ENCODE measurements at regions not wholly inside any gene's neighbourhood (a gene's known extent, or its start where the extent isn't known, plus 50 kb on each side); places are given as distances from the start of the nearest gene placed in this dataset.

DNA sequence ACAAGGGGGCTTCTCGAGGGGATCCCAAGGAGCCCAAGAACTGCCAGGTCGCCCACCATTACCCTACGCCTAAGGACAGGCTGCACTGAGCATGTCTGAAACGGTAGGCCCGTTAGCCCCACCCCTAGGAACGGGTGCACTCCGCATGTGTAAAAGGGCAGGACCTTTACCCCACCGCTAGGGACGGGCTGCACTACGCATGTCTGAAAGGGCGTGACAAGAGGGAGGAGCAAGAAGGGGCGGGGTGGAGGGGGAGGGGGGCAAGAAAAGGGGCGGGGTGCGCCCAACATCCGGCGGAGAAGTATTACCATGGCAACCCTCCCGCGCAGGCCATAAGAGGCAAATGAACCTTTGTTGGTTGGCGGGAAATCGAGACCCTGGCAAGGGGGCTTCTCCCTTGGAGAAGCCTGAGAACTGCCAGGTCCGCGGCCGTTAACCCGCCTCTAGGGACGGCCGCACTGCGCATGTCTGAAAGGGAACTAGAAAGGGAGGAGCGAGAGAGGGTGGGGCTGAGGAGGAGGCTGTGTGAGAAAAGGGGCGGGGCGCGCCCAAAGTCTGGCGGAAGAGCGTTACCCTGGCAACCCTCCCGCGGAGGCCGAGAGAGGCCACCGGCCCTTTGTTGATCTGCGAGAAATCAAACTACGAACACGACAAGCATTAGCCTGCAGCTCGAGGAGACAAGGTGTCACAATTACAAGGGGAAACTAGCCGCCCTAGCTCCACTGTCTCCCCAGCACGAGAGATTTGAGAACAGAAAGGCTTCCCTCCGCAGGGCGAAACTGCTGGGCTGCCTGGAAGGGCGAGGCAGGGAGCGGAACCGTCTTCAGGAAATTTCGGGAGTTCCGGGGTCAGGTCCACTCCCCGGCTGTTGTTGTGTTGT is 2046.8 kb downstream of the TP53TG3F start:
- Histone ChIP-seq H4K20me1 (ENCODE audit: control insufficient read depth, insufficient read depth, low read depth, low read length) (no peaks in the 10 kb centered on the region), H3K79me2 (ENCODE audit: control insufficient read depth, low read length) (no peaks in the 10 kb centered on the region), H3K36me3 (ENCODE audit: control insufficient read depth, low read length) (no peaks in the 10 kb centered on the region), H3K9me3 (ENCODE audit: control insufficient read depth, insufficient read depth, low read length) (peaks cover 11% of the 10 kb centered on the region; the same call in 1 of the 2 replicates), H3K9me2 (replicated peaks; ENCODE audit: control insufficient read depth, low read length) (no peaks in the 10 kb centered on the region), H3K4me1 (ENCODE audit: control insufficient read depth, low read length) (no peaks in the 10 kb centered on the region), H3K27ac (ENCODE audit: low read depth, low read length) (no peak overlapping the region), H3K4me2 (ENCODE audit: low read length) (no peak overlapping the region), H3K4me3 (ENCODE audit: low read length) (no peak overlapping the region), H3F3A (ENCODE audit: control insufficient read depth, insufficient read depth) (no peaks in the 10 kb centered on the region), H3K27me3 (ENCODE audit: control insufficient read depth, low read length) (no peaks in the 10 kb centered on the region)
- no peak for TF ChIP-seq EZH2phosphoT487 (IDR thresholded peaks at IDR 0.05; ENCODE audit: borderline replicate concordance, low read length)
- no peak for TF ChIP-seq CTCF (IDR thresholded peaks at IDR 0.05; ENCODE audit: low read depth, low read length, poor library complexity, severe bottlenecking)

- H3K9me3 ChIP-seq (ENCODE audit: control insufficient read depth, insufficient read depth, low read length) = peaks cover 11% of the 10 kb centered on the region; the same call in 1 of the 2 replicates
- no peaks in the 10 kb centered on the region for H3K4me1 ChIP-seq (ENCODE audit: control insufficient read depth, low read length)
- no peak overlapping the region for H3K4me2 ChIP-seq (ENCODE audit: low read length)
- no peaks in the 10 kb centered on the region for H3F3A ChIP-seq (ENCODE audit: control insufficient read depth, insufficient read depth)
- no peak overlapping the region for H3K4me3 ChIP-seq (ENCODE audit: low read length)
- no peaks in the 10 kb centered on the region for H3K9me2 ChIP-seq (replicated peaks; ENCODE audit: control insufficient read depth, low read length)
- no peaks in the 10 kb centered on the region for H3K36me3 ChIP-seq (ENCODE audit: control insufficient read depth, low read length)
- no peaks in the 10 kb centered on the region for H3K79me2 ChIP-seq (ENCODE audit: control insufficient read depth, low read length)
- H4K20me1 ChIP-seq (ENCODE audit: control insufficient read depth, insufficient read depth, low read depth, low read length) = no peaks in the 10 kb centered on the region
- no peaks in the 10 kb centered on the region for H3K27me3 ChIP-seq (ENCODE audit: control insufficient read depth, low read length)
- no peak overlapping the region for H3K27ac ChIP-seq (ENCODE audit: low read depth, low read length)
- no peak for TF ChIP-seq EZH2phosphoT487 (IDR thresholded peaks at IDR 0.05; ENCODE audit: borderline replicate concordance, low read length)
- no peak for TF ChIP-seq CTCF (IDR thresholded peaks at IDR 0.05; ENCODE audit: low read depth, low read length, poor library complexity, severe bottlenecking)
Measured at GRCh38 chr16:35506898-35507194, 2047.4 kb downstream of the TP53TG3F start.

DNA sequence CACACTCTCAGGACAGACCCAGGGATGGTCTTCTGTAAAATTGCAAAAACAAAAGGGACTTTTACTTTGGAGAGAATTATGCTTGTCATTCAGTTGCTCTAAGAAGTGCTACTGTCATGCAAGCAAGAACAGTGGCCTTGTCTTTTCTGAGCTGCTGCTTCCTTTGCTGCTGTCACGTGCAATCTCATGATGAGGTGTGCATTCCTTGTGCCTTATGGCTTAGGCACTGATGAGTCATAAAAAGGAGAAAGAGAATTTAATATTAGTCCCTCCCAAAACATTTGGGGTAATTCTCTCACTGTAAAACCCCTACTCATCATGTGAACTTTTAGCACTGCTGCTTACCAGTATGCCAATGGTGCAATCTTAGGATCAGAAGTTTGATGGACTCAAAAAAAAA is 2051.3 kb downstream of the TP53TG3F start:
- H3K9me2 ChIP-seq (replicated peaks; ENCODE audit: control insufficient read depth, low read length) = no peaks in the 10 kb centered on the region
- H3K27me3 ChIP-seq (ENCODE audit: control insufficient read depth, low read length) = no peaks in the 10 kb centered on the region
- H3K36me3 ChIP-seq (ENCODE audit: control insufficient read depth, low read length) = no peaks in the 10 kb centered on the region
- no peak overlapping the region for H3K4me2 ChIP-seq (ENCODE audit: low read length)
- peaks cover 8% of the 10 kb centered on the region; the same call in 1 of the 2 replicates for H3K9me3 ChIP-seq (ENCODE audit: control insufficient read depth, insufficient read depth, low read length)
- TF ChIP-seq EZH2phosphoT487 (IDR thresholded peaks at IDR 0.05; ENCODE audit: borderline replicate concordance, low read length) = no peak
- TF ChIP-seq CTCF (IDR thresholded peaks at IDR 0.05; ENCODE audit: low read depth, low read length, poor library complexity, severe bottlenecking) = no peak
- no peaks in the 10 kb centered on the region for H4K20me1 ChIP-seq (ENCODE audit: control insufficient read depth, insufficient read depth, low read depth, low read length)
- H3K79me2 ChIP-seq (ENCODE audit: control insufficient read depth, low read length) = no peaks in the 10 kb centered on the region
- H3F3A ChIP-seq (ENCODE audit: control insufficient read depth, insufficient read depth) = no peaks in the 10 kb centered on the region
- no peak overlapping the region for H3K27ac ChIP-seq (ENCODE audit: low read depth, low read length)
- H3K4me1 ChIP-seq (ENCODE audit: control insufficient read depth, low read length) = no peaks in the 10 kb centered on the region
- H3K4me3 ChIP-seq (ENCODE audit: low read length) = no peak overlapping the region

Data from DOHH2 (cell line).